GM19328 (cell line): ENCODE measurements at regions not wholly inside any gene's neighbourhood (a gene's known extent, or its start where the extent isn't known, plus 50 kb on each side); places are given as distances from the start of the nearest gene placed in this dataset.
"Not testable (repeated sequence)": the region's sequence is repeated elsewhere in the genome, so short reads cannot be mapped to it uniquely, and the experiment has no call there.

Experiments
- ATAC-seq: cut with Tn5 transposase; IDR thresholded peaks from one replicate; pipeline ENCODE4 v1.9.1; 2021; ENCODE audit warnings: mild to moderate bottlenecking, moderate library complexity; ENCODE audit not compliant: unreplicated experiment

DNA sequence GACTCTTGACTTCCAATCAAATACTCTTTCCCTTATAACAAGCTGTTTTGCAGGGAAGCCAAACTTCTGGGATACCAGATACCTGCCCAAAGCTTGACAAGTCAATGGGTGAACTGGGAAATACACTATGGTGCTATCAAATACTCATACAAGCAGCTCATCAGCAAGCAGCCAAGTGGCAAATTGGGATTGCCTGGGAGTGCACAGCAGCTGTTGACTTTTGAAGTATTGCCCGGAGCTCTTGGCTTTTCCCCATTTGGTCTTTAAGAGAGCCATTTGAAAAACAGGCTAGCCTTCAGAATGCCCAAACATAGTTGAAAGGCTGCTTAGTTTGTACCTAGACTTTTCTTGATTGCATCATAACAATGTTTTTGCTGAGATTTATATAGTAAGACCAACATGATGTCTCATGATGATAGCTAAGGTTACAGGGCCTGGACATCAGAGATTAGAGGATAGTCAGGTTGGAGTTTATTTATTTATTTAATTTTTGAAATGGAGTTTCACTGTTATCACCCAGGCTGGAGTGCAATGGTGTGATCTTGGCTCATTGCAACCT lies 210.1 kb upstream of the ZNF608 start:
- no peak for ATAC-seq

DNA sequence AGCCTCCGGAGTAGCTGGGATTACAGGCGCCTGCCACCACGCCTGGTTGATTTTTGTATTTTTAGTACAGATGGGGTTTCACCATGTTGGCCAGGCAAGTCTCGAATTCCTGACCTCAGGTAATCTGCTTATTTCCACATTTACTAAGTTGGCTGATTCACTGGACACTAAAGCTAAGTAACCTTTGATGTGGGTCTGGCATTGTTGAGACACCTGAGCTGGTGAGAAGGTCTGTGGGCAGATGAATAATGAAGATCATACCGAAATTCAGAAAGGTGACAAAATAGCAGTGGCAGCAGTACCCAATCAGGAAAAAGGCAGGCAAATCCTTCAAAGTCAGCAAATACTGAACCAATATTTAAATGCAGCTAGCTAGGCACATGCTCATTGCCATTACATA lies 210.6 kb upstream of the ZNF608 start:
- ATAC-seq: no peak

DNA sequence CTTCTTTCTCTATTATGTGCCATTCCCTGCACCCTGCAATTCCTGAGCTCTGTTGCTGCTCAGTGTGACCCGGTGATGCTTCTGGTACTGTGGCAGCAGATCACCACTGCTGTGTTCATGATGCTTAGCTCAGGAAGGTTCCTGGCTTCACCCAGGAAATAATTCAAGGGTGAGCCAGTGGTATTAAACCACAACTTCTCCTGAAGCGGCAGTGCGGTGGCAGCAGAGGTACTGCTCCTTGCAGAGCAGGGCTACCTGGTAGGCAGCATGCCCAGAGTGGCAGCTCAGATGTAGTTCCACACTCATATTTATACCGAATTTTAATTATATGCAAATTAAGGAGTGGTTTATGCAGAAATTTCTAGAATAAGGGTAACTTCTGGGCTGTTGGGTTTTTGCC lies 213.8 kb upstream of the ZNF608 start:
- no peak for ATAC-seq

DNA sequence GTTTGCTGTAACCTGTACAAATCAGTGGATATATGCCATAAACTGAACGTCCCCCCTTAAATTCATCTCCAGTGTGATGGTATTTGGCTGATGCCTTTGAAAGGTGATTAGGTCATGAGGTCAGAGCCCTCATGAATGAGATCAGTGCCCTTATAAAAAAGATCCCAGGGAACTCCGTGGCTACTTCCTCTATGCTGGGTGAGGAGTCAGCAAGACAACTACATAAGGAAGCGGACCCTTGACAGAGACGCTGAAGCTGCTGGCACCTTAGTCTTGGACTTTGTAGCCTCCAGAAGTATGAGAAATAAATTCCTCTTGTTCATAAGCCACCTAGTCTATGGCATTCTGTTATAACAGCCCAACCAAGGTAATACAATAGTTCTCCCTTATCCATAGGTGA lies 215.1 kb upstream of the ZNF608 start:
- no peak for ATAC-seq

DNA sequence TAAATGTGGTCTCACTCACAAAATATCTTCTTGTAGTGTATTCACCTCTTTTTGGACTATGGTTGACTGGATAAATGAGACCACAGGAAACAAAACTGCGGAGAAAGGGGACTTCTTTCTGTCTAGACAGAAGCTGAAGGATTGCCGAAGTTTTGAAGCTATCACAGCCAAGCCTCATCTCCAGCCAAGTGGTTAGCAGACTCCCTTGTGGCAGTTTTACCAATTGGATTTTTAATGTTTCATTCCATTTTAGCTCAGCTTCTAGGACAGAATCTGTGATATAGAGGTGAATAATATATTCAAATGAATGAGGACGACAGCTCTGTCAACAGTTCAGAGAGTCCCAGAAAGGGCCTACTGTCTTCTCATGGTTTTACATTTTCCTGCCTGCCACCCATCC lies 215.7 kb upstream of the ZNF608 start:
- no peak for ATAC-seq

DNA sequence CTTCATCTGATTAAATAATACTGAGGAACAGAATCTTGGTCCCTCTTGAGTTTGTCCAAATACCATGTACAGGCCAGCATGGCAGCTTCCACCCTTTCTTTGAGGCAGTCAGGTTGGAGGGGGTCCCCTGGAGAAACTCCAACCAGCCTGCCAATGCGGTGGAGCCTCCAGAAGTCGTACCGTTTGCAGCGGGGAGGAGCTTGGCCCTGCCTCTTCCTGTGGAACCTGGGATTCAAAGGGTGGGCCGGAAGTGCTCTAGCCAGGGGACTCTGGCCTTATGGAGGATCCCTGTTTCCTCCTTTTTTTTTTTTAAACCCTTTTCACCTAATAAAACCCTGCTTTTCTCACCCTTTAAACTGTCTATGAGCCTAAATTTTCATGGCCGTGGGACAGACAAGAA lies 216.3 kb upstream of the ZNF608 start:
- ATAC-seq: no peak

DNA sequence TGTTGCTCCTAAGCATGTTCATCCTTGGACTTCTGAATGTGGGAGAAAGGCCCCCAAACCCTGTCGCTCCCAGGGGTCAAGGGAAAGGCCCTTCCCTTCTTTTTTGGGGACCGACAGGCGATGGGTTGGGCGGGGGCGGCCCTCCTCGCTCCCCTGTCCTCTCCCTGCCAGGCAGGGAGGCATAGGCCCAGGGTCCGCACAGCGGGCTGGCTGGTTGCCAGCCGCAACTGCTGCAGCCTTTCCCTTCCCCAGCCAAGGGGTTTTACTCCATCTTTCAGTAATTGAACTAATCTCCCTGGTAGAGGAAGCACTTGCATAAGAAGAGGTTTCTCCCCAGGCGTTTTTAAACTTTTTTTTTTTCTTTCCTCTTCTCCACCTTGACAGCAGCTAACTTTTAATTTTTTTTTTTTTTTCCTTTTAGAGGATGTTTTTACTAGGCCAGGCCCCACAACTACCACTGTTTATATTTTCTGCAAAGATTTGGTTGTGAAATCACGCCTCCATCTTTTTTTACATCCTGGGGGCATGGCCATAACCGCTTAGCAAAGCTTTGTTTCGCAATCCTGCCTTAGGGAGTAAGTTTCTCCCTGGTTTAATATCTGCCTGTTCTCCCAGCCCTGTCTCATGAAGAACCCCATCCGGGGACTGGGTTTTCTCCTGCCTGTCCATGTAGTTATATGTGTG lies 216.9 kb upstream of the ZNF608 start:
- no peak for ATAC-seq

DNA sequence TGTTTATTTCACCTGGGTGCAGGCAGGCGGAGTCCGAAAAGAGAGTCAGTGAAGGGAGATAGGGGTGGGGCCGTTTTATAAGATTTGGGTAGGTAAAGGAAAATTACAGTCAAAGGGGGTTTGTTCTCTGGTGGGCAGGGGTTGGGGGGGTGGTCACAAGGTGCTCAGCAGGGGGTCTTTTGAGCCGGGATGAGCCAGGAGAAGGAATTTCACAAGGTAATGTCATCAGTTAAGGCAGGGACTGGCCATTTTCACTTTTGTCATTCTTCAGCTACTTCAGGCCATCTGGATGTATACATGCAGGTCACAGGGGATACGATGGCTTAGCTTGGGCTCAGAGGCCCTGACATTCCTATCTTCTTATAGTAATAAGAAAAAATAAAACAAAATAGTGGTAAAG lies 220.3 kb upstream of the ZNF608 start:
- not testable (repeated sequence) for ATAC-seq

DNA sequence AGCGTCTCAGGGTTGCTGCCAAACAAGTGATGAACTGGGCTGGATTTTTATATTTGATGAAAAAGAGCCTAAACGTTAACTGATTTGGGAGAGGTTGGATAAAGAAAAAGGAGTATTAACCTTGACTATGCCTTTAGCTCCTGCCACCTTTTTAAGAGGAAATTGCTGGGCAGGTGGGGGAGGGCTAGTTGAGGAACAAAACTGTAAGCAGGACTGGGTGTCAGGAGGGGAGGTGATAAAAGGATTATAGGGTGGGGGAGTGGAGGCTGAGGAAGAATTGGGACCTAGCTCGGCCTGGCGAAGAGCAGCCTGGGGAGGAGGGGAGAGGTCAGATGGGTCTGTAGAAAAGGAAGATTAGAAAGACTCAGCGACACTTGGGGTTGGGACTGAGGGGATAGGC lies 223.9 kb upstream of the ZNF608 start:
- ATAC-seq: not testable (repeated sequence)

DNA sequence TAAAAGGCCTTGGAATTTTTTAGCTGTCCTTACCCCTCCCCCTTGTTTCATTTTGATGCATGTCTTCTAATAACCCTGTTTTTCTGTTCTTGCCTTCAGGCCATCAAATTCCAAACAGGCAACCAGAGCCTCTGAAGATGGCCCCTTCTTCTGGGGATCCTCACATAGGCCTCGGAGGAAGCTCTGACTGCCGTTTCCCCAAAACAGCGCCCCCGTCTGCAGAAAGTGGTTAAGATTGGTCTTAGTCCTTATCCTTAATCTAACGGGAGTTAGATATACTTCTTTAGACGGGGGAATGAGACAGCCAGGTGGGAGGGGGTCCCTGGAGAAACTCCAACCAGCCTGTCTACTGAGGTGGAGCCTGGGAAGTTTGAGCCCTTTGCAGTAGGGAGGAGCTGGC lies 226.3 kb upstream of the ZNF608 start:
- no peak for ATAC-seq

DNA sequence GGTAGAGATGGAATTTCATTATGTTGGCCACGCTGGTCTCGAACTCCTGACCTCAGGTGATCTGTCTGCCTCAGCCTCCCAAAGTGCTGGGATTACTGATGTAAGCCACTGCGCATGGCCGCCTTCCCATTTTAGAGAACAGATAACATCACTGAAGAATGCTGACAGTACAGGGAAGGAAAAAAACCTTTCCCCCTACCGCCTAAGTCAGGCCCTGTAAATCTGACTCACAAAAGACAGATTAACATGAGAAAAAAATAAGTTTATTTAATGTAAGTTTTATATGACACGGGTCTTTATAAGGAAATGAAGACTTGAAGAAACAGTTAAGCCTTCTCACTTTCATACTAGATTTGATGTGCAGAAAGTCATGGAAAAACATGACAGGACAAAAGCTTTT lies 227.2 kb upstream of the ZNF608 start:
- no peak for ATAC-seq

DNA sequence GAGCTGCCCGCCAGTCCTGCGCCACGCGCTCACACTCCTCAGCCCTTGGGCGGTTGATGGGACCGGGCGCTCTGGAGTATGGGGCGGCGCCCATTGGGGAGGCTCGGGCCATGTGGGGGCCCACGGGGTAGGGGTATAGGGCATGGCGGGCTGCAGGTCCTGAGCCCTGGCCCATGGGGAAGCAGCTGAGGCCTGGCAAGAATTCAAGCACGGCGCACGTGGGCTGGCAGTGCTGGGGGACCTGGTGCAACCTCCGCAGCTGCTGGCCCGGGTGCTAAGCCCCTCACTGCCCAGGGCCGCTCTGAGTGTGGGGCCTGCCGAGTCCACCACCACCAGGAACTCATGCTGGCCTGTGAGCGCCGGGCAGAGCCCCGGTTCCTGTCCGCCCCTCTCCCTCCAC lies 229.6 kb upstream of the ZNF608 start:
- no peak for ATAC-seq

DNA sequence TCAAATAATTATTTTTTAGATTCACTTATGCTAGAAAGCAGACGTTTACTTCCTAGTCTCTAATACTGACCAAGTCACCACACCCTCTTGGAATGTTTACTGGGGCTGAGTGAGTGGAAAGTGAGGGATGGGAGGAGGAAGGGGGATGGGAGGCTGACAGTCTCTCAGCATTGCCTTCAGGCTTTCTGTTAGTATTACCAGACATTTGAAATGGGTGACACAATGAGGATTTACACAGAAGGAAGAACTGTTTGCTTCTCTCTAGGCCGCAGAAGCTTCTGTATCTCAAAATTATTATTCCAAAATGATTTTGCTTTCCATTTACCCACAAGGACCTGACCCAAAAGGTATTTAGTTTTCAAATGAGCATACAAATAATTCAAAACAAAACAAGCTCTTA lies 232.8 kb upstream of the ZNF608 start:
- no peak for ATAC-seq

DNA sequence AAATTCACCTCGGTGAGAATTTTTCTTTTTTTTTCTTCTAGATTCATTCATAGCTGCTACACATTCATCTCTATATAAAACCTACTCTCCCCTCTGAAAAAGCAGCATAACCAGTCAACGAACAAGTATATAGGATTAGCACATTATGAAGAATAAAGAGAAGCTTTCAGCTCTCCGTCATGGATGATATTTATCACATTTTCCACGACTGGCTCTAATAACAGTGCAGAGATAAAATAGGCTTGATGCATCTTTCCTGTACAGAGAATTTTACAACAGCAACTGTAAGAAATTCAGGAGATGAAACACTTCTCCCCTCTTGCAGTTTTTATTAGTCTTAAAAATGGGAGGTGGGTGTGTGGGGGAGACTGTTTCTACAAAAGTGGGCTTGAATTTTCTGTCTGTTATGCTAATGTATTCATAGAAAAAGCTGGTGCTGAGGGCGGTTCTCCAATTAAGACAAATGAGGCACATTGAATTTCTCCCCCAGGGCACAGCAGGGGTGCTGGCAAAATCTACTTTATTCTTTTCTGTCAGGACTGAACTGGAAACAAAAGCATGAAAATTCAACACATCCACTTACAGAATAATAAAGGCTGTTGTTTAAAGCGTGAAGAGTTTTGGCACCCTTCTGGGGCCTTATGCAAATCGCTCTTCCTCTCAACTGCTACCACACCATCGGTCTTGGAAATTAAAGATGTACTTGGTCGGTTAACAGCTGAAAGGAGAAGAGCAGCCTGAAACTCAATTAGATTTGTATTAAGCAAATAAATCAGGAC lies 233.9 kb upstream of the ZNF608 start:
- peak; percentile 97 for ATAC-seq

DNA sequence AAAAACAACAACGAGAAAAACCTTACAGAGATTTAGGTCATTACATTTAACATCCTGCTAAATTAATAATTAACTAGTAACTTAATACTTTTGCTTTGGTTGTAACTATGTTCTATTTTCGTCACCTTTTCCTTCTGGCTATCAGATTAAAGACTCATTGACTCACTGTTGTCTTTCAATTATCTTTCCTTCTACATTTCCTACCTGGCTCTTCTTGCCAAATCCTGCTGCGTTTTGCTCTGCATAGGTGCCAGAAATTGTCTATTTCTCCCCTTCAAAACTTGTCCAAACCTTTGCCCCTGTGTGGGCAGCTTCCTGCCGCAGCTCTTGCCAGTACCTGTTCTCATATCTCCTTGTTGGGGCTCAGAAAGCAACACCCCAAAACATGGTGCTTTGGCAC lies 235.5 kb upstream of the ZNF608 start:
- ATAC-seq: no peak

DNA sequence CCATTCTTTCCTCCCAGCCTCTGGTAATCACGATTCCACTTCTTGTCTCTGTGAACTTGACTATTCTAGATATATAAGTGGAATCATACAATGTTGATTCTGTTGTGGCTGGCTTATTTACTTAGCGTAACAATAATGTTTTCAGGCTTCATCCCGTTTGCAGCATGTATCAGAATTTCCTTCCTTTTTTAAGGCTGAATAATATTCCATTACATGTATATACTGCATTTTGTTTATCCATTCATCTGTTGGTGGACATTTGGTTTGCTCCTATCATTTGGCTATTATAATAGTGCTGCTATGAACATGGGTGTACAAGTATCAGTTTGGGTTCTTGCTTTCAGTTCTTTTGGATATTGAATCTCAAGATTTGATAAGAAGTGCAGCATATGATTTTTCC lies 239.7 kb upstream of the ZNF608 start:
- ATAC-seq: no peak

DNA sequence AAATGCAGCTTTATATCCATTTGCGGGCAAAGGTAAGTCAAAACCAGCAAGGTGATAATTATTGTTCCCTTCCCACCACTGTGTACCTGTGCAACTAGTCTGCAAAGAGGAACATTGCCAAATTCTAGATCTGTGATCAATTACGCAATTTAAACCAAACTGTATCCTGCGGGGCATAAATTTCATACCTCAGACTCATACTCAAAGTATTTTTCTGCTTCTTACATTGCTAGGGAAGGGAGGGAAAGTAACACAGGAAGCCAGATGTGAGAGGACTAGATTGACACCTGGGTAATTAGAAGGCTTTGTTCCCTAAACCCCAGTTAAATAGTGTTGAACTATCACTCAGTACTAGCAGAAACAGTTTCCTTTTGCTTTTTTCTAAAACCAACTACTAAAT lies 240.2 kb upstream of the ZNF608 start:
- no peak for ATAC-seq

DNA sequence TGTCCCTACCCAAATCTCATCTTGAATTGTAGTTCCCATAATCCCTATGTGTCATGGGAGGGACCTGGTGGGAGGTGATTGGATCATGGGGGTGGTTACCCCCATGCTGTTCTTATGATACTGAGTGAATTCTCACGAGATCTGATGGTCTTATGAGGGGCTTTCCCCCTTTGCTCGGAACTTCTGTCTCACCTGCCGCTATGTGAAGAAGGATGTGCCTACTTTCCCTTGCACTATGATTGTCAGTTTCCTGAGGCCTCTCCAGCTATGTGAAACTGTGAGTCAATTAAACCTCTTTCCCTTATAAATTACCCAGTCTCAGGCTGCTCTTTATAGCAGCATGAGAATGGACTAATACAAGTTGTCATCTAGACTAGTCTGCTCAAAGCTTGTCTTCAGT lies 241.3 kb upstream of the ZNF608 start:
- not testable (repeated sequence) for ATAC-seq

DNA sequence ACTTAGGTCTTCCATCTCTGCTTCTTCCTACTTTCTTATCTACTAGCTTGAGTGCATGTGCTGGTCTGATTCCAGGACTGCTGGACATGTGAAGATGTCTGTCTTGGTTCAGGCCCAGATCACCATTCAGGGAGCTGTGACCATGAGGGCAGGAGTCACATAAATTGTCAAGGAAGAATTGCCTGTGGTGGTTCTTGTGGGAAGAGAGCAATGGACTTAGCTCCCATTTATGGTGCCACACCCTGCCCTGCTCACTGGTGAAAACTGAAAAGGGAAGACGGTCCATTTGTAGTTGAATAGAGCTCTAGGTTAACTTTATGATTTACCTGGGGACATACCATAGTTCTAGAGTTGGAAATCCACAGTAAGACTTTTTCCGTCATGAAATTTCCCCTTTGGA lies 244.3 kb upstream of the ZNF608 start:
- ATAC-seq: no peak

DNA sequence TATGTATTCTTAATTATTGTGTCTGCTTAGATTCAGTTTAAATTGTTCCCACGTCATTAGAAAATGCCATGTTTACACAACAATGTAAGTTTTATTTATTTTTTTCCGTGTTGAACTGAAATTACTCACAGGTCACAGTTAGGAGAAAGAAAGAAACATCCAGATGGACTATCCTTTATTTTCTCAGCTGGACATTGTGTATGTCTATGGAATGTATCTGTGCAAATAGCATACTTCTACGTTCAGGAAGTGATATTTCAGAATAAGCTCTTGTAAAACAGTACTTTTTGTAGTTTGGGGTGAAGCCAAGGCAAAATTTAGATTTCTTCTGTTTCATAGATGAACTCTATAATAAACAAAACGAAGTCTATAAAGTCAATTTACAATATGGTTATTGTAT lies 249.0 kb upstream of the ZNF608 start:
- ATAC-seq: no peak

DNA sequence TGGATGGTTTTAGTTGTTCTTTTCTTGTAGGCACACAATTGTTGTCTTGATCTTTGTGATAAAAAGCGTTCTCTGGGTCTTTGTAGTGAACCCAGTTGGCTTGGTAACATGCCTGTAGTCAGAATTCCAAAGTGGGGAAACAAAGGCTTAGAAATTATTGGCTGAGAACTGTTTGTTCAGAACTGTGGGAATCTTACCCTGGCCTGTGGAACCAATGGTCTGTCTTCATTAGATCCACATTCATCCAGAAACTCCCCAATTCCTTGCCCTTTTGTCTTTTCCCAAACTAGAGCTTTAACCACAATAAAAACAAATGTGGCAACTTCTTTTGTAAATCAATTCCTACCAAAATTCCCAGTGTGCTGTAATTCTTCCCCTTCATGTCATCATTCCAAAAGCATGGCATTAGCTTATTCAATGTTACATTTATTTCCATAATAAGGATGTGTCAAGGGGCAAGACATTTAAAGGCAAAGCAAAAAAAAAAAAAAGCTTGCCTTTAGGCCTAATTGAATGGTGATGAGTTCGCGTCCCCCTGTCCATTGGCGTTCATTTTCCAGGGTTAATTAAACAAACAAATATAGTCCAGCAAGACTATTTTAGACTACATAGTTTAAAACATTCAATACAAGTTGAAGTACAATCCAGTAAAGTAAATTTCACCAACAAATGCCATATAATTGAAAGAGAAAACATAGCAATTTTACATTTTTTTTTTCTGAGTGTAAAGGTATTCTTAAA lies 249.8 kb upstream of the ZNF608 start:
- ATAC-seq: no peak

DNA sequence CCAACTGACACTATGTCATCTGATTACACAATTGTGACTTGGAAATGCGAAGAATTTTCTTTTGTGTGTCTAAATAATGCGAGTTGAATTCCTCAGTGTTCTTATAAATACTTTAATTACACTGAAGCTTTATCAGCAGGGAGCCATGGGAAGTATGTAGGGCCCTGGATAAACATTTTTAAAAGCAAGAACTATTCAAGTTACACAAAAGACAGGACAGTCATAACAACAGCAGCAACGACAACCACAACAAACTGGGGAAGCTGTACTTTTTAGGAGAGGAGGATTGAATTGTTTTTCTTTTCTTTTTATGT lies 250.3 kb upstream of the ZNF608 start:
- no peak for ATAC-seq
